Lung (tissue), 11 donors: ENCODE measurements at regions not wholly inside any gene's neighbourhood (a gene's known extent, or its start where the extent isn't known, plus 50 kb on each side); places are given as distances from the start of the nearest gene placed in this dataset.

Source experiments
- ATAC-seq: fragments of 200-7000 bp; cut with Tn5 transposase; one replicate; pipeline ENCODE4 v1.9.1; 2020; ENCODE audit warnings: moderate number of reproducible peaks; ENCODE audit not compliant: insufficient read depth, low FRiP score
- DNase-seq, 3 donors: peaks; one replicate each; pipeline ENCODE4 v3.0.0-alpha.2; 2013 to 2017
- H3K27ac ChIP-seq, 2 donors: one replicate each; pipeline ENCODE4 v1.5.1; 2013; ENCODE audit warnings: mild to moderate bottlenecking in 2 of 2, moderate library complexity in 2 of 2, control low read depth in 1 of 2, inconsistent platforms in 1 of 2, low read depth in 1 of 2, low read length in 1 of 2
- H3K27me3 ChIP-seq, 3 donors: one replicate each; pipeline ENCODE4 v1.5.1; 2013; ENCODE audit warnings: low read length in 2 of 3; ENCODE audit not compliant: control insufficient read depth in 3 of 3, insufficient read depth in 3 of 3
- H3K36me3 ChIP-seq, 4 donors: one replicate each; pipeline ENCODE4 v1.5.1; 2013; ENCODE audit warnings: low read length in 4 of 4, mild to moderate bottlenecking in 1 of 4, moderate library complexity in 1 of 4; ENCODE audit not compliant: control insufficient read depth in 4 of 4, insufficient read depth in 4 of 4
- H3K4me1 ChIP-seq, 5 donors: one replicate each; pipeline ENCODE4 v1.5.1; 2013; ENCODE audit warnings: low read length in 5 of 5, mild to moderate bottlenecking in 2 of 5, moderate library complexity in 1 of 5; ENCODE audit not compliant: control insufficient read depth in 5 of 5, insufficient read depth in 5 of 5
- H3K4me3 ChIP-seq: one replicate; pipeline ENCODE4 v1.5.1; 2013; ENCODE audit warnings: mild to moderate bottlenecking, control low read depth, moderate library complexity
- H3K9ac ChIP-seq, 2 donors: one replicate each; pipeline ENCODE4 v1.5.1; 2013; ENCODE audit warnings: low read length in 2 of 2, control low read depth in 1 of 2; ENCODE audit not compliant: insufficient read depth in 1 of 2
- H3K9me3 ChIP-seq, 4 donors: one replicate each; pipeline ENCODE4 v1.5.1; 2013; ENCODE audit warnings: low read length in 3 of 4, mild to moderate bottlenecking in 1 of 4, moderate library complexity in 1 of 4; ENCODE audit not compliant: control insufficient read depth in 4 of 4, insufficient read depth in 3 of 4
- WGBS, 2 donors: extraction: QIAGEN DNeasy Blood & Tissue Kit; methylation state at CpG; one replicate each; pipeline ENCODE4 v1.1.7; 2013; 5-methylcytosine and 5-hydroxymethylcytosine counted together
- TF ChIP-seq, protein P1 (sequence below): IDR thresholded peaks from 2 replicates; pipeline ENCODE4 v1.5.1; 2012; ENCODE audit warnings: mild to moderate bottlenecking; ENCODE audit errors: control extremely low read depth, extremely low read depth
- donor health status: control.
- donor health status: control.
- donor health status: Bipolar disorder and iron deficiency.
- donor health status: healthy.
- donor health status: DM: yes; HTN: yes; CAD: no.

DNA sequence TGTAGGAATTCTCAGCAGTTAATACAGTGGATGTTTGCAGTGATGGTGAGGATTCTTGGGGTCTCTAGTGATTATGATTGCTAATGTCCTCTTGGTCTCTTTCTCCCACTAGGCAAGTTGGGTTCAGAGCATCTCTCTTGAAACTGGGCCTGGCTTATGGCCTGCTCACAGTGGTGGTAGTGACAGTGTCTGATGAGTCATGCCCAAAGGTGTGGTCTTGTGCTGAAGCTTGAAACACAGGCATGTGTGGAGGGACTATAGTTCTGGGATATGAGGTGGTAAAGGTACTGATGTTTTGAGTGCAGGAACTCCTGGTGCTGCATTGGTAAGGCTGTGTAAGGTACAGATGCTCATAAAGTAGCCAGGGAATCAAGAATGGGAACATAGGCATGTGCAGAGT lies 231.1 kb downstream of the FAM170A start:
- no peak overlapping the region for H3K9ac ChIP-seq
- H3K36me3 ChIP-seq = no peaks in the 10 kb centered on the region
- peaks cover 0 to 8% (median 0%) of the 10 kb centered on the region in 4 donors for H3K9me3 ChIP-seq
- H3K27ac ChIP-seq = no peak overlapping the region
- no peak overlapping the region for H3K4me3 ChIP-seq
- TF ChIP-seq, protein P1, sequence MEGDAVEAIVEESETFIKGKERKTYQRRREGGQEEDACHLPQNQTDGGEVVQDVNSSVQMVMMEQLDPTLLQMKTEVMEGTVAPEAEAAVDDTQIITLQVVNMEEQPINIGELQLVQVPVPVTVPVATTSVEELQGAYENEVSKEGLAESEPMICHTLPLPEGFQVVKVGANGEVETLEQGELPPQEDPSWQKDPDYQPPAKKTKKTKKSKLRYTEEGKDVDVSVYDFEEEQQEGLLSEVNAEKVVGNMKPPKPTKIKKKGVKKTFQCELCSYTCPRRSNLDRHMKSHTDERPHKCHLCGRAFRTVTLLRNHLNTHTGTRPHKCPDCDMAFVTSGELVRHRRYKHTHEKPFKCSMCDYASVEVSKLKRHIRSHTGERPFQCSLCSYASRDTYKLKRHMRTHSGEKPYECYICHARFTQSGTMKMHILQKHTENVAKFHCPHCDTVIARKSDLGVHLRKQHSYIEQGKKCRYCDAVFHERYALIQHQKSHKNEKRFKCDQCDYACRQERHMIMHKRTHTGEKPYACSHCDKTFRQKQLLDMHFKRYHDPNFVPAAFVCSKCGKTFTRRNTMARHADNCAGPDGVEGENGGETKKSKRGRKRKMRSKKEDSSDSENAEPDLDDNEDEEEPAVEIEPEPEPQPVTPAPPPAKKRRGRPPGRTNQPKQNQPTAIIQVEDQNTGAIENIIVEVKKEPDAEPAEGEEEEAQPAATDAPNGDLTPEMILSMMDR = no peak
- DNase-seq (no peak), ATAC-seq (no peak)
- no peaks in the 10 kb centered on the region for H3K27me3 ChIP-seq
- H3K4me1 ChIP-seq = no peaks in the 10 kb centered on the region

GRCh38 chr5:119862619-119863018 lies 233.3 kb downstream of the FAM170A start:
- 83 to 84% methylated on average over 4 of the region's 4 CpGs for WGBS, 2 donors
- no peaks in the 10 kb centered on the region for H3K27me3 ChIP-seq
- H3K9ac ChIP-seq = no peak overlapping the region
- no peak overlapping the region for H3K27ac ChIP-seq
- DNase-seq (peak in 2 of 3 donors; percentile 8 to 23), ATAC-seq (no peak)
- TF ChIP-seq, protein P1 = no peak
- H3K4me3 ChIP-seq = no peak overlapping the region
- peaks cover 0 to 8% (median 0%) of the 10 kb centered on the region in 4 donors for H3K9me3 ChIP-seq
- H3K36me3 ChIP-seq = no peaks in the 10 kb centered on the region
- H3K4me1 ChIP-seq = no peaks in the 10 kb centered on the region

DNA sequence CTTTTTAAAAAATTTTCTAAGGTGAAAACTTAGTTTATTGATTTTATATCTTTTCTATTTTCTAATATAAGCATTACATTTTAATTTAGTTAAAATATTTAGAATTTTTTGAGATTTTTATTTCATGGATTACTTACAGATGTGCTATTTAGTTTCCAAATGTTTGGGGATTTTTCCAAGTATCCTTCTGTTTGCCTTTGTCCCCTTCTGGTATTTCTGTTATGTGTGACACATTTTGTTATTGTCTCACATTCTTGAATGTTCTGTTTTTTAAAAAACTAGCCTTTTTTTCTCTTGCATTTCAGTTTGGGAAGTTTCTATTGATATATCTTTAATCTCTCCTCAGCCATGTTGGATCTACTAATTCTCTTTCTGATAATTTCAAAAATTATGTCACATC lies 234.9 kb downstream of the FAM170A start:
- H3K4me1 ChIP-seq = no peaks in the 10 kb centered on the region
- H3K9ac ChIP-seq = no peak overlapping the region
- peaks cover 0 to 8% (median 0%) of the 10 kb centered on the region in 4 donors for H3K9me3 ChIP-seq
- H3K36me3 ChIP-seq = no peaks in the 10 kb centered on the region
- no peak for DNase-seq
- TF ChIP-seq, protein P1 = no peak
- no peak for ATAC-seq
- H3K27me3 ChIP-seq = no peaks in the 10 kb centered on the region
- H3K27ac ChIP-seq = no peak overlapping the region
- H3K4me3 ChIP-seq = no peak overlapping the region

GRCh38 chr5:119873611-119874010 lies 244.3 kb downstream of the FAM170A start:
- no peak overlapping the region for H3K4me3 ChIP-seq
- H3K27ac ChIP-seq = no peak overlapping the region
- 82 to 90% methylated on average over 5 of the region's 5 CpGs for WGBS, 2 donors
- DNase-seq (no peak), ATAC-seq (no peak)
- no peaks in the 10 kb centered on the region for H3K4me1 ChIP-seq
- H3K9me3 ChIP-seq = no peaks in the 10 kb centered on the region
- no peaks in the 10 kb centered on the region for H3K36me3 ChIP-seq
- no peaks in the 10 kb centered on the region for H3K27me3 ChIP-seq
- TF ChIP-seq, protein P1 = no peak
- H3K9ac ChIP-seq = no peak overlapping the region
